ENCODE measurements at regions not wholly inside any gene's neighbourhood (a gene's known extent, or its start where the extent isn't known, plus 50 kb on each side); places are given as distances from the start of the nearest gene placed in this dataset.

GRCh38 chr5:100276071-100276470, 259.1 kb upstream of the FAM174A start:
- no peak for TF ChIP-seq MXI1 (IDR thresholded peaks at IDR 0.05; ENCODE audit: low read depth, low read length)
- TF ChIP-seq RFX5 (IDR thresholded peaks at IDR 0.05; ENCODE audit: low read length): no peak
- TF ChIP-seq ZBTB33 (IDR thresholded peaks at IDR 0.05; ENCODE audit: borderline replicate concordance, low read depth): no peak
- no peak for TF ChIP-seq MAX (IDR thresholded peaks at IDR 0.05; ENCODE audit: low read depth)
- TF ChIP-seq CTCF (IDR thresholded peaks at IDR 0.05): no peak
- TF ChIP-seq FOSL2 (IDR thresholded peaks at IDR 0.05; ENCODE audit: borderline replicate concordance, low read depth): no peak
- no peak for TF ChIP-seq FOXJ3 (CRISPR knock-in tag; IDR thresholded peaks at IDR 0.05)
- no peak for TF ChIP-seq JUND (IDR thresholded peaks at IDR 0.05)
- TF ChIP-seq RXRA (IDR thresholded peaks at IDR 0.05; ENCODE audit: borderline replicate concordance, low read depth): no peak
- no peak for TF ChIP-seq CHD2 (IDR thresholded peaks at IDR 0.05; ENCODE audit: low read length, partially characterized antibody)
- no peak for TF ChIP-seq TAF1 (IDR thresholded peaks at IDR 0.05; ENCODE audit: borderline replicate concordance, low read depth, low read length)
- TF ChIP-seq FOXM1 (IDR thresholded peaks at IDR 0.05; ENCODE audit: low read depth): no peak
- Histone ChIP-seq H3K79me2 (ENCODE audit: insufficient read depth) (no peaks in the 10 kb centered on the region), H3K36me3 (replicated peaks in 1 of 2; ENCODE audit: control insufficient read depth in 1 of 2, insufficient read depth in 2 of 2, low read length in 1 of 2) (no peaks in the 10 kb centered on the region), H3K27me3 (ENCODE audit: insufficient read depth) (no peaks in the 10 kb centered on the region), H3K4me2 (no peak overlapping the region), H3F3A (replicated peaks; ENCODE audit: insufficient read depth) (no peaks in the 10 kb centered on the region), H3K9ac (no peak overlapping the region), H2AFZ (ENCODE audit: low read depth) (no peak overlapping the region), H3K9me2 (no peaks in the 10 kb centered on the region), H3K27ac (ENCODE audit: low read depth in 2 of 2, low read length in 1 of 2) (no peak overlapping the region), H3K9me3 (no peaks in the 10 kb centered on the region), H3K4me1 (ENCODE audit: control insufficient read depth in 1 of 2, insufficient read depth in 2 of 2, low read depth in 1 of 2, low read length in 1 of 2) (no peaks in the 10 kb centered on the region), H3K4me3 (ENCODE audit: low read depth in 2 of 2, low read length in 1 of 2) (no peak overlapping the region), H4K20me1 (ENCODE audit: insufficient read depth) (no peaks in the 10 kb centered on the region)
- ChIA-PET CTCF (interaction anchor here (1.4 kb wide), 1 partner anchor 15 kb away, joined by 3 read pairs; no protein-coding TSS in a partner anchor), POLR2A (no interaction called here)
- no peak for DNase-seq

- Histone ChIP-seq H3K79me2 (ENCODE audit: insufficient read depth) (no peaks in the 10 kb centered on the region), H3K27ac (ENCODE audit: low read depth in 2 of 2, low read length in 1 of 2) (no peak overlapping the region), H3K36me3 (replicated peaks in 1 of 2; ENCODE audit: control insufficient read depth in 1 of 2, insufficient read depth in 2 of 2, low read length in 1 of 2) (no peaks in the 10 kb centered on the region), H3K4me2 (no peak overlapping the region), H3K27me3 (ENCODE audit: insufficient read depth) (no peaks in the 10 kb centered on the region), H2AFZ (ENCODE audit: low read depth) (no peak overlapping the region), H3K9ac (no peak overlapping the region), H3K9me3 (no peaks in the 10 kb centered on the region), H3K9me2 (no peaks in the 10 kb centered on the region), H3F3A (replicated peaks; ENCODE audit: insufficient read depth) (peaks cover 1% of the 10 kb centered on the region), H3K4me3 (ENCODE audit: low read depth in 2 of 2, low read length in 1 of 2) (no peak overlapping the region), H4K20me1 (ENCODE audit: insufficient read depth) (no peaks in the 10 kb centered on the region), H3K4me1 (ENCODE audit: control insufficient read depth in 1 of 2, insufficient read depth in 2 of 2, low read depth in 1 of 2, low read length in 1 of 2) (no peaks in the 10 kb centered on the region; a peak in 1 of 4 replicates)
- WGBS (ENCODE audit: low lambda C conversion rate): 6% methylated on average over 1 of the region's 1 CpG
- POLR2A ChIA-PET: no interaction called here
- CTCF ChIA-PET: interaction anchor here (1.4 kb wide), 1 partner anchor 15 kb away, joined by 3 read pairs; no protein-coding TSS in a partner anchor
- no peak for DNase-seq
- TF ChIP-seq GABPA (IDR thresholded peaks at IDR 0.05; ENCODE audit: low read depth): no peak
- no peak for TF ChIP-seq CTCF (IDR thresholded peaks at IDR 0.05)
- TF ChIP-seq FOSL2 (IDR thresholded peaks at IDR 0.05; ENCODE audit: borderline replicate concordance, low read depth): no peak
- no peak for TF ChIP-seq RCOR1 (IDR thresholded peaks at IDR 0.05; ENCODE audit: low read length)
- TF ChIP-seq REST (IDR thresholded peaks at IDR 0.05; ENCODE audit: low read depth, low read length): no peak
- no peak for TF ChIP-seq MAX (IDR thresholded peaks at IDR 0.05; ENCODE audit: low read depth)
- no peak for TF ChIP-seq IRF3 (IDR thresholded peaks at IDR 0.05; ENCODE audit: low read depth, low read length)
Observed at GRCh38 chr5:100275631-100276030, 259.5 kb upstream of the FAM174A start.

All from SK-N-SH (cell line).